Retinal pigment epithelial cell (primary cell): ENCODE measurements at regions not wholly inside any gene's neighbourhood (a gene's known extent, or its start where the extent isn't known, plus 50 kb on each side); places are given as distances from the start of the nearest gene placed in this dataset.

Experiments
- DNase-seq: peaks from one replicate; pipeline ENCODE4 v3.0.0-alpha.2; 2010; ENCODE audit warnings: low read depth
- H3K4me3 ChIP-seq: 2 replicates; pipeline ENCODE4 v1.5.1; 2011; ENCODE audit warnings: mild to moderate bottlenecking, low read length, control low read depth, moderate library complexity
- TF ChIP-seq, protein P1 (sequence below): conservative IDR thresholded peaks from 2 replicates; pipeline ENCODE4 v1.5.1; 2011; ENCODE audit warnings: low read depth, low read length, control low read depth, inconsistent platforms

DNA sequence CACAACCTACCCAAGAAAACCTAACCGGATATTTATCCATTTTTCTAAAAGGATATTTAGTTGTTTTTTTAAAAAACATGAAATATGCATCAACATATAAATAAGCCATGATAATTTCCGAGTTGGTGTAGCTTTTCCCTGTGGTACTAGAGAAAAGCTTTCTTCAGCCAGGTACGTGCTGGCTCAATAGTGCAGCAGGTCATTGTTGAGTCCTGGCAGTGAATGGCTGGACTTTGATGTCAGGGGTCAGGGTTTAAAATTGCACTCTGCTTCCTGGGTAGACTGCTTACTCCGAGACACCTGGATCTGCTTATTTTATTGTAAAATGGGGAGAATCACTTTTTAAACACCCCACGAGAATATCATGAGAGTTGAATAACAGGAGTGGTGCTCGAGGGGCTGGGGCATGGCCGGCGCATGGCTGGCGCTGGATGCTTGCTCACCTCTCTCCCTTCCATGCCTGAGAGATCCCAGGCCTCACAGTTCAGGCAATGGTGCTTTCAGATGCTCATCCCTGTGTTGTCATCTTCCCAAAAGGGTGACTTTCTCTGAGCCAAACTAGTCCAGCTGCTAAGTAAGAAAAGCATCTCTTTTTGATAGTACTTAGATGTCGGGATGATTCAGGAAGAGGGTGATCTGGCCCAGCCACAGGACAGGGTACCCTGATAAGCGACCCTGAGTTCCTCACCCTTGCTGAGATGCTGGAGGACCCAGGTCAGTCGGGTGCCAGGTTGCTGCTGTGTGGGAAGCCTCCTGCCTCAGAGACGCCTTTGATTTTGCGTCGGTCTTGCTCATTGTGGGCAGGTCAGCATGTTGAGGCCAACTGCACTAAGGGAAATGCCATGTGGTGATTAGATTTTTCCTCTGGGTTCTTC, 269.1 kb upstream of the FOXQ1 start:
- no peak for DNase-seq
- no peak overlapping the region for H3K4me3 ChIP-seq
- TF ChIP-seq, protein P1, sequence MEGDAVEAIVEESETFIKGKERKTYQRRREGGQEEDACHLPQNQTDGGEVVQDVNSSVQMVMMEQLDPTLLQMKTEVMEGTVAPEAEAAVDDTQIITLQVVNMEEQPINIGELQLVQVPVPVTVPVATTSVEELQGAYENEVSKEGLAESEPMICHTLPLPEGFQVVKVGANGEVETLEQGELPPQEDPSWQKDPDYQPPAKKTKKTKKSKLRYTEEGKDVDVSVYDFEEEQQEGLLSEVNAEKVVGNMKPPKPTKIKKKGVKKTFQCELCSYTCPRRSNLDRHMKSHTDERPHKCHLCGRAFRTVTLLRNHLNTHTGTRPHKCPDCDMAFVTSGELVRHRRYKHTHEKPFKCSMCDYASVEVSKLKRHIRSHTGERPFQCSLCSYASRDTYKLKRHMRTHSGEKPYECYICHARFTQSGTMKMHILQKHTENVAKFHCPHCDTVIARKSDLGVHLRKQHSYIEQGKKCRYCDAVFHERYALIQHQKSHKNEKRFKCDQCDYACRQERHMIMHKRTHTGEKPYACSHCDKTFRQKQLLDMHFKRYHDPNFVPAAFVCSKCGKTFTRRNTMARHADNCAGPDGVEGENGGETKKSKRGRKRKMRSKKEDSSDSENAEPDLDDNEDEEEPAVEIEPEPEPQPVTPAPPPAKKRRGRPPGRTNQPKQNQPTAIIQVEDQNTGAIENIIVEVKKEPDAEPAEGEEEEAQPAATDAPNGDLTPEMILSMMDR: no peak

DNA sequence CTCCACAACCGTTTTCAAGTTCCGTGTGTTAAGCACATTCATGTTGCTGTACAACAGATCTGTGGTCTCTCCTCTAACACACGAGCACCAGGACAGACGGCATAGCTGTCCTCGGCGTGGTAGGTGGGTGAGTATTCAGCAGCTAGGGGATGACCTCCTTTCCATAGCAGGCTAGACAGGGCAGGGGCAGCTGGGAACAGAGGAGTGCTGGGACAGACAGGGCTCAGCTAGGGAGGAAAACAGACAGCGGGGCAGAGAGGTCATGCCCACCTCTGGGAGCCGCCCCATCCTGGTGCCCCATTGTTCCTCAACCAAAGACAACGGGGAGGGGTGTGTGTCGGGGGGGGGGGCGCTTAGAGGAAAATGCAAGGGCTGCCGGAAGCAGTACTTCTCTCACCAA, 271.5 kb upstream of the FOXQ1 start:
- H3K4me3 ChIP-seq: no peak overlapping the region
- DNase-seq: no peak
- TF ChIP-seq, protein P1: no peak

DNA sequence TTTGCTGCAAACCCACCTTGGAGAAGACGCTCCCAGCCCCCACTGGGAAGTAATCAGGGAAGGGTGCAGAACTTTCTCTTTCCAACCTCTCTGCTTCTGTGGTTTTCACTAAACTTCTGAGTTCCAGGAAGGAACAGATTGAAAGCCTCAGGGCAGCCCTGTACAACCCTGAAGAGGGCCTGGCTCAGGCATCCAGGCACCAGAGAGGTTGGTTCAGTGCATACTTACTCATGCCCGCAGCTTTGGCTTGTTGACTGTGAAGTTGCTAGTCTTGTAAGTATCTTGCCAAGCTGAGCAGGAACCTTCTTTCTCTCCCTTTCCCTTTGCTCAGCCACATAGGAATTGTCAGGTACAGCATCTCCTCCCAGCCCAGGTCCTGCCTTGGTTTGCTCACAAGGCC, 272.2 kb upstream of the FOXQ1 start:
- DNase-seq: no peak
- TF ChIP-seq, protein P1: no peak
- H3K4me3 ChIP-seq: no peak overlapping the region

DNA sequence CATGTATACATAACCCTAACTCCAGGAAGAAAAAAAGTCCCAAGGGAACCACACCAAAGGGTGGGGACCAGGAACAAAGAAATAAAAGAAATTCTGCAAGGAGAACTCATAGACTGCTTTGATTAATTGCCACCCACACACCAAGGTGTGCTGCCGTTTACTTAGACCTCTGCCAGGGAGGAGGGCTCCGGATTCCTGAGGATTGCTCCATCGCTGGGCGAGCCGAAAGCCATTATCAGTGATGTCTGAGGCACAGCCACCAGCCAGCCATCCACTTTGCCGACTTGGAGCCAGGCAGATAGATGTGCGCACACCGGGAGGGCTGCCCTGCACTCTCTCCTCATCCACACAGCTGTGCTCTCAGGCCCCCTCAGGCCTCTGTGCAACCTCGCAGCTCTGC, 272.7 kb upstream of the FOXQ1 start:
- no peak for DNase-seq

DNA sequence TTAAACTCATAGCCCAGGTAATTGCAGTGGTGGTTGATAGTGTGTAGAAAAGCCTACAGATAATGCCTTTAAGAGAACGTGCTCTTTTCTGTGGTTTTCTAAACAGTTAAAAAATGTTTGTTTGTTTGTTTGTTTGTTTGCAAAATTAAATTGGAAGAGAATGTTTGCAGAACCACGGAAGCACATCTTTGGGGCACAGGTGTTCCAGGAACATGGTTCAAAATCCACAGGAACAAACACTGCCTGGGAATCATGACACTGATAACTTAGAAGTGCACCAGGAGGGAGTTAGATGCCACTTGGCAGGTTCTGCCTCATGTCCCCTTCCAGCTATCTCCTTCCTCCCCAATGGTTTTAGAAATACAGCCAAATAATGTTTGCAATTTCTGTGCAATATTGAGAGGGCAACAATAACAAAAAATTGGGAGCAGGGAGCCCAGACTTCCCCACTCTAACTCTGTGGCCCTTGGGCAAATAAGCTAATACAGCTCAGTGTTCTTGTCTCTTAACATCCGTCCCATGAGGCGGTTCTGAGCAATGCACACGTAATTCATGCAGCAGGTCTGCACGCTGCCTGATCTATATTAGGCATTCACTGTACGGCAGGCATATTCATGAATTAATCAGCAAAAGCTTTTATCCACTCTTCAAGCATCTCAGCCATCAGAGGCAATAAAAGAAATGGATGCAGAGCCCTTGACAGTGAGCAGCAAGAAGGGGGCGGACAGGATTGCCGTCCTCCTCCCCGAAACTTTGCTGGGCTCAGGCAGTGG, 274.3 kb upstream of the FOXQ1 start:
- no peak overlapping the region for H3K4me3 ChIP-seq
- TF ChIP-seq, protein P1: no peak
- no peak for DNase-seq

More for the DNA sequence above, 272.7 kb upstream of the FOXQ1 start:
- TF ChIP-seq, protein P1: no peak
- H3K4me3 ChIP-seq: no peak overlapping the region

DNA sequence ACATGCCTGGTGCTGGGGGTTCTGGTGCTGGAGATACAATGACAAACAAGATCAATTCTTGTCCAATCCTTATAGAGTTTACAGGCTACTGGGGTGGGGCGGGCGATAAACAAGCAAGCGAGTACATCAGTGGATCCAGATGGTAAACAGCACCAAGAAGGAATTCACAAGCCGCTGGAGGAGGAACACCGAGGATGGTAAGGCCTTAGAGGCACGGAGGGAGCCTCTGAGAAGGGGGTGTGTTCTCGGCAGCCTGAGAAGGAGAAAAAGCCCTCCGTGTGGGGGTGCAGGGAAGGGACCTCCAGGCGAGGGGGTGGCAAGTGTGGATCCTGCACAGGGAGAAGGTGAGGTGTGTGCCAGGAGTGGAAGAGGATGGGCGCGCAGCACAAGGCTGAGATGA, 276.5 kb upstream of the FOXQ1 start:
- TF ChIP-seq, protein P1: no peak
- no peak overlapping the region for H3K4me3 ChIP-seq
- DNase-seq: no peak
